A549 (cell line): ENCODE measurements at regions not wholly inside any gene's neighbourhood (a gene's known extent, or its start where the extent isn't known, plus 50 kb on each side); places are given as distances from the start of the nearest gene placed in this dataset.

ENCODE experiments used
- BHLHE40 ChIP-seq: IDR thresholded peaks from 2 replicates; pipeline ENCODE4 v1.6.1; 2012; ENCODE audit warnings: low read depth, low read length, inconsistent platforms
- EP300 ChIP-seq, 2 experiments: fragments of >200 bp; sonication (Bioruptor Twin); formaldehyde crosslinking; IDR thresholded peaks; 2 replicates in 1 of 2; 3 replicates in 1 of 2; pipeline ENCODE4 v1.6.1; 2016 to 2017
- ESRRA ChIP-seq: fragments of 150-350 bp; IDR thresholded peaks from 2 replicates; pipeline ENCODE4 v1.6.1; 2014; ENCODE audit warnings: mild to moderate bottlenecking, low read length, borderline replicate concordance
- FOXS1 ChIP-seq: fragments of 250-450 bp; sonication (Bioruptor Pico); IDR thresholded peaks from 2 replicates; pipeline ENCODE4 v1.5.0; 2020; ENCODE audit warnings: mild to moderate bottlenecking, moderate library complexity
- MAFK ChIP-seq: fragments of 450-650 bp; IDR thresholded peaks from 2 replicates; pipeline ENCODE4 v1.6.1; 2014; ENCODE audit not compliant: partially characterized antibody
- MYC ChIP-seq: IDR thresholded peaks from 2 replicates; pipeline ENCODE4 v1.6.1; 2012; ENCODE audit warnings: mild to moderate bottlenecking, inconsistent platforms, low read length, improper control_type of control experiment, borderline replicate concordance
- NFE2L2 ChIP-seq: fragments of 150-350 bp; conservative IDR thresholded peaks from 2 replicates; pipeline ENCODE4 v1.6.1; 2014; ENCODE audit warnings: low read length
- POLR2A ChIP-seq: IDR thresholded peaks from 2 replicates; pipeline ENCODE4 v1.6.1; 2012; ENCODE audit warnings: mild to moderate bottlenecking, low read length
- RCOR1 ChIP-seq: fragments of 150-350 bp; IDR thresholded peaks from 2 replicates; pipeline ENCODE4 v1.6.1; 2014; ENCODE audit warnings: antibody characterized with exemption, low read length, low read depth
- RFX5 ChIP-seq: fragments of 450-650 bp; IDR thresholded peaks from 2 replicates; pipeline ENCODE4 v1.7.1; 2014; ENCODE audit warnings: antibody characterized with exemption, mild to moderate bottlenecking, moderate library complexity
- ZFP36 ChIP-seq: fragments of 450-650 bp; IDR thresholded peaks from 2 replicates; pipeline ENCODE4 v1.6.1; 2014; ENCODE audit warnings: borderline replicate concordance; ENCODE audit not compliant: partially characterized antibody
- TF ChIP-seq, protein P1 (sequence below): fragments of >200 bp; sonication (Bioruptor Twin); formaldehyde crosslinking; IDR thresholded peaks from 3 replicates; pipeline ENCODE4 v1.5.1; 2016
- TF ChIP-seq, protein P2 (sequence below): fragments of 200-600 bp; sonication (generic); IDR thresholded peaks from 2 replicates; pipeline ENCODE4 v1.6.1; 2016; ENCODE audit warnings: antibody characterized with exemption, mild to moderate bottlenecking, moderate library complexity

DNA sequence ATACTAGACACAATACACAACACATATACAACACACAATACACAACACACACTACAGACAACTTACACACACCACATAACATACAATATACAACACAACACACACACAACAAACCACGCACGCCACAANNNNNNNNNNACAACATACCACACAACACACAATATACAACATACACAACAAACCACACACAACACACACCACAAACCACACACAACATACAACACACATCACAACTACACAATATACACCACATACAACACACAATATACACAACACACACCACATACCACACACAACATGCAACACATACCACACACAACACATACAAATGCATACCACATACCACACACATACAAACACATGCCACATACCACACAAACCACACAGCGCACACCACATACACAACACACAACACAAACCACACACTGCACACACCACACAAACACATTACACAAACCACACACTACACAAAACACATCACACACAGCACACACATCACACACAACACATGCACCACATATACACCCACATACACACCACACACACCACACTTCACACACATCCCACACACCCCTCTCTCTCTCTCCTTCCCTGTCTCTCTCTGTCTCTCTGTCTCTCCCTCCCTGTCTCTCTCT, 108.3 kb downstream of the ETS2 start:
- TF ChIP-seq, protein P1, sequence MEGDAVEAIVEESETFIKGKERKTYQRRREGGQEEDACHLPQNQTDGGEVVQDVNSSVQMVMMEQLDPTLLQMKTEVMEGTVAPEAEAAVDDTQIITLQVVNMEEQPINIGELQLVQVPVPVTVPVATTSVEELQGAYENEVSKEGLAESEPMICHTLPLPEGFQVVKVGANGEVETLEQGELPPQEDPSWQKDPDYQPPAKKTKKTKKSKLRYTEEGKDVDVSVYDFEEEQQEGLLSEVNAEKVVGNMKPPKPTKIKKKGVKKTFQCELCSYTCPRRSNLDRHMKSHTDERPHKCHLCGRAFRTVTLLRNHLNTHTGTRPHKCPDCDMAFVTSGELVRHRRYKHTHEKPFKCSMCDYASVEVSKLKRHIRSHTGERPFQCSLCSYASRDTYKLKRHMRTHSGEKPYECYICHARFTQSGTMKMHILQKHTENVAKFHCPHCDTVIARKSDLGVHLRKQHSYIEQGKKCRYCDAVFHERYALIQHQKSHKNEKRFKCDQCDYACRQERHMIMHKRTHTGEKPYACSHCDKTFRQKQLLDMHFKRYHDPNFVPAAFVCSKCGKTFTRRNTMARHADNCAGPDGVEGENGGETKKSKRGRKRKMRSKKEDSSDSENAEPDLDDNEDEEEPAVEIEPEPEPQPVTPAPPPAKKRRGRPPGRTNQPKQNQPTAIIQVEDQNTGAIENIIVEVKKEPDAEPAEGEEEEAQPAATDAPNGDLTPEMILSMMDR: no peak
- TF ChIP-seq POLR2A (no peak), NFE2L2 (no peak), ESRRA (no peak), MAFK (no peak), RFX5 (no peak), ZFP36 (no peak), FOXS1 (no peak), RCOR1 (no peak), MYC (no peak), BHLHE40 (no peak), EP300 (IDR thresholded peaks at IDR 0.05) (no peak)
- TF ChIP-seq, protein P2, sequence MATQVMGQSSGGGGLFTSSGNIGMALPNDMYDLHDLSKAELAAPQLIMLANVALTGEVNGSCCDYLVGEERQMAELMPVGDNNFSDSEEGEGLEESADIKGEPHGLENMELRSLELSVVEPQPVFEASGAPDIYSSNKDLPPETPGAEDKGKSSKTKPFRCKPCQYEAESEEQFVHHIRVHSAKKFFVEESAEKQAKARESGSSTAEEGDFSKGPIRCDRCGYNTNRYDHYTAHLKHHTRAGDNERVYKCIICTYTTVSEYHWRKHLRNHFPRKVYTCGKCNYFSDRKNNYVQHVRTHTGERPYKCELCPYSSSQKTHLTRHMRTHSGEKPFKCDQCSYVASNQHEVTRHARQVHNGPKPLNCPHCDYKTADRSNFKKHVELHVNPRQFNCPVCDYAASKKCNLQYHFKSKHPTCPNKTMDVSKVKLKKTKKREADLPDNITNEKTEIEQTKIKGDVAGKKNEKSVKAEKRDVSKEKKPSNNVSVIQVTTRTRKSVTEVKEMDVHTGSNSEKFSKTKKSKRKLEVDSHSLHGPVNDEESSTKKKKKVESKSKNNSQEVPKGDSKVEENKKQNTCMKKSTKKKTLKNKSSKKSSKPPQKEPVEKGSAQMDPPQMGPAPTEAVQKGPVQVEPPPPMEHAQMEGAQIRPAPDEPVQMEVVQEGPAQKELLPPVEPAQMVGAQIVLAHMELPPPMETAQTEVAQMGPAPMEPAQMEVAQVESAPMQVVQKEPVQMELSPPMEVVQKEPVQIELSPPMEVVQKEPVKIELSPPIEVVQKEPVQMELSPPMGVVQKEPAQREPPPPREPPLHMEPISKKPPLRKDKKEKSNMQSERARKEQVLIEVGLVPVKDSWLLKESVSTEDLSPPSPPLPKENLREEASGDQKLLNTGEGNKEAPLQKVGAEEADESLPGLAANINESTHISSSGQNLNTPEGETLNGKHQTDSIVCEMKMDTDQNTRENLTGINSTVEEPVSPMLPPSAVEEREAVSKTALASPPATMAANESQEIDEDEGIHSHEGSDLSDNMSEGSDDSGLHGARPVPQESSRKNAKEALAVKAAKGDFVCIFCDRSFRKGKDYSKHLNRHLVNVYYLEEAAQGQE: no peak
